ENCODE measurements at regions not wholly inside any gene's neighbourhood (a gene's known extent, or its start where the extent isn't known, plus 50 kb on each side); places are given as distances from the start of the nearest gene placed in this dataset.

GRCh38 chr10:9944690-9945089, 1073.0 kb upstream of the CELF2 start:
- no peaks in the 10 kb centered on the region for H4K20me1 ChIP-seq (ENCODE audit: control insufficient read depth, insufficient read depth)
- no peak overlapping the region for H3K4me2 ChIP-seq (ENCODE audit: control insufficient read depth, insufficient read depth)
- no TSS peak for BruUV-seq (replicated peaks)
- no peak overlapping the region for H3K4me3 ChIP-seq
- no peaks in the 10 kb centered on the region for H3K4me1 ChIP-seq (ENCODE audit: control insufficient read depth, insufficient read depth, low read length)
- no peak overlapping the region for H2AFZ ChIP-seq (ENCODE audit: control insufficient read depth, low read depth, low read length)
- in situ Hi-C loops (cut with MboI) (no loop called here), intact Hi-C loops (cut with micrococcal nuclease; ENCODE audit: unreplicated experiment) (no loop called here)
- H3K27ac ChIP-seq (ENCODE audit: control insufficient read depth, insufficient read depth) = no peak overlapping the region
- H3K79me2 ChIP-seq (ENCODE audit: control insufficient read depth, insufficient read depth, low read length) = no peaks in the 10 kb centered on the region
- FAIRE-seq (no peak), DNase-seq (ENCODE audit: low read depth, low spot score) (no peak), ATAC-seq (no peak)
- no peak for TF ChIP-seq ZNF687 (IDR thresholded peaks at IDR 0.05)
- no peak for TF ChIP-seq E2F4 (IDR thresholded peaks at IDR 0.05; ENCODE audit: low read depth, low read length)
- no peak for TF ChIP-seq NR2C1 (IDR thresholded peaks at IDR 0.05)
- no peak for TF ChIP-seq HDAC6 (IDR thresholded peaks at IDR 0.05; ENCODE audit: unreplicated experiment)
- no peak for TF ChIP-seq ZNF274 (IDR thresholded peaks at IDR 0.05; ENCODE audit: insufficient read depth, insufficient read length)
- TF ChIP-seq FOXK2 (IDR thresholded peaks at IDR 0.05) = no peak
- TF ChIP-seq USF2 (IDR thresholded peaks at IDR 0.05; ENCODE audit: borderline replicate concordance, low read depth, low read length) = no peak
- no peak for TF ChIP-seq SMC3 (IDR thresholded peaks at IDR 0.05; ENCODE audit: borderline replicate concordance, low read length)
- no peak for TF ChIP-seq CREM (IDR thresholded peaks at IDR 0.05; ENCODE audit: low read depth)
- no peak for TF ChIP-seq TAF1 (IDR thresholded peaks at IDR 0.05; ENCODE audit: borderline replicate concordance, low read depth, low read length)
- no peak for TF ChIP-seq NBN (IDR thresholded peaks at IDR 0.05)
- no peak for TF ChIP-seq KLF5 (IDR thresholded peaks at IDR 0.05; ENCODE audit: partially characterized antibody)
- no peak for TF ChIP-seq STAT1 (conservative IDR thresholded peaks at IDR 0.05)
- no peak for TF ChIP-seq CUX1 (IDR thresholded peaks at IDR 0.05; ENCODE audit: insufficient replicate concordance, low read depth, low read length)
- TF ChIP-seq MEF2B (IDR thresholded peaks at IDR 0.05; ENCODE audit: partially characterized antibody, poor library complexity, severe bottlenecking) = no peak
- H3K36me3 ChIP-seq (ENCODE audit: control insufficient read depth in 2 of 2, insufficient read depth in 2 of 2, low read length in 1 of 2) = no peaks in the 10 kb centered on the region
- RAD21 ChIA-PET (ENCODE audit: unreplicated experiment) = no interaction called here
- CTCF ChIA-PET = interaction anchor here (0.7 kb wide), 1 partner anchor 494 kb away, joined by 3 read pairs; no protein-coding TSS in a partner anchor
- POLR2A ChIA-PET = no interaction called here
- no peaks in the 10 kb centered on the region for H3K27me3 ChIP-seq (replicated peaks in 1 of 2; ENCODE audit: control insufficient read depth in 2 of 2, insufficient read depth in 2 of 2, low read length in 1 of 2)
- no peaks in the 10 kb centered on the region for H3K9me3 ChIP-seq (replicated peaks; ENCODE audit: control insufficient read depth, insufficient read depth, low read length)
- no peak overlapping the region for H3K9ac ChIP-seq (ENCODE audit: control insufficient read depth, insufficient read depth, low read length)
- SMC1A ChIA-PET (ENCODE audit: uncharacterized antibody, unreplicated experiment) = no interaction called here
